CD14-positive monocyte (primary cell): ENCODE measurements at regions not wholly inside any gene's neighbourhood (a gene's known extent, or its start where the extent isn't known, plus 50 kb on each side); places are given as distances from the start of the nearest gene placed in this dataset.

Source experiments
- DNase-seq, 3 donors: peaks; one replicate each; pipeline ENCODE4 v3.0.0-alpha.2; 2011 to 2022
- H2AFZ ChIP-seq: 2 replicates; pipeline ENCODE4 v1.6.0; 2012; ENCODE audit warnings: mild to moderate bottlenecking, low read depth, low read length, inconsistent platforms; ENCODE audit not compliant: insufficient read depth, poor library complexity, severe bottlenecking
- H3K27ac ChIP-seq, 2 donors: 1 replicate in 1 of 2; 2 replicates in 1 of 2; pipeline ENCODE4 v1.5.1; 2012 to 2013; ENCODE audit warnings: low read length in 2 of 2, control low read depth in 1 of 2, inconsistent platforms in 1 of 2, low read depth in 1 of 2, mild to moderate bottlenecking in 1 of 2
- H3K27me3 ChIP-seq, 2 donors: one replicate each; pipeline versions ENCODE4 v1.6.0 to v1.6.1; 2011 to 2013; ENCODE audit warnings: low read length in 2 of 2; ENCODE audit not compliant: control insufficient read depth in 2 of 2, insufficient read depth in 2 of 2
- H3K36me3 ChIP-seq, 2 donors: replicated peaks in 1 of 2; 1 replicate in 1 of 2; 2 replicates in 1 of 2; pipeline versions ENCODE4 v1.5.1 to v1.6.1; 2012 to 2013; ENCODE audit warnings: low read length in 2 of 2, control low read depth in 1 of 2, inconsistent platforms in 1 of 2, mild to moderate bottlenecking in 1 of 2; ENCODE audit not compliant: insufficient read depth in 2 of 2, control insufficient read depth in 1 of 2
- H3K4me1 ChIP-seq, 2 donors: 1 replicate in 1 of 2; 2 replicates in 1 of 2; pipeline versions ENCODE4 v1.5.1 to v1.6.1; 2012 to 2013; ENCODE audit warnings: low read length in 2 of 2, control low read depth in 1 of 2, inconsistent platforms in 1 of 2, mild to moderate bottlenecking in 1 of 2, moderate library complexity in 1 of 2; ENCODE audit not compliant: insufficient read depth in 2 of 2, control insufficient read depth in 1 of 2
- H3K4me2 ChIP-seq: replicated peaks from 2 replicates; pipeline ENCODE3; 2012; ENCODE audit warnings: low read length, moderate library complexity, mild to moderate bottlenecking; ENCODE audit not compliant: poor library complexity, severe bottlenecking; ENCODE audit errors: extremely low read depth
- H3K4me3 ChIP-seq, 3 experiments: fragments of 200-600 bp in 1 of 3; sonication (generic) in 1 of 3; replicated peaks in 1 of 3; 1 replicate in 2 of 3; 2 replicates in 1 of 3; pipeline ENCODE4 v1.5.1; 2011 to 2013; ENCODE audit warnings: low read length in 3 of 3, mild to moderate bottlenecking in 3 of 3, control low read depth in 2 of 3, low read depth in 2 of 3, inconsistent platforms in 1 of 3, moderate library complexity in 1 of 3
- H3K79me2 ChIP-seq: 2 replicates; pipeline ENCODE4 v1.6.0; 2012; ENCODE audit warnings: mild to moderate bottlenecking, control low read depth, inconsistent platforms, low read length, moderate library complexity; ENCODE audit not compliant: insufficient read depth
- H3K9ac ChIP-seq: 2 replicates; pipeline ENCODE4 v1.6.0; 2017; ENCODE audit warnings: low read length, mild to moderate bottlenecking; ENCODE audit not compliant: insufficient read depth, poor library complexity, severe bottlenecking
- H3K9me3 ChIP-seq, 2 donors: replicated peaks in 1 of 2; 1 replicate in 1 of 2; 2 replicates in 1 of 2; pipeline versions ENCODE4 v1.5.1 to v1.6.1; 2012 to 2013; ENCODE audit warnings: low read length in 2 of 2, control low read depth in 1 of 2; ENCODE audit not compliant: control insufficient read depth in 1 of 2, insufficient read depth in 1 of 2
- H4K20me1 ChIP-seq: 2 replicates; pipeline ENCODE4 v1.6.0; 2012; ENCODE audit warnings: mild to moderate bottlenecking, low read length, control low read depth, moderate library complexity; ENCODE audit not compliant: insufficient read depth
- H3K27ac Mint-ChIP-seq, 7 donors: one replicate each; pipeline ENCODE4 v1.8.0; 2020; ENCODE audit warnings: mild to moderate bottlenecking in 7 of 7, mixed read lengths in 7 of 7, moderate library complexity in 6 of 7, inconsistent platforms in 2 of 7
- H3K27me3 Mint-ChIP-seq, 3 donors: one replicate each; pipeline ENCODE4 v1.8.0; 2021 to 2022; ENCODE audit warnings: low read depth in 3 of 3, mild to moderate bottlenecking in 3 of 3, mixed read lengths in 3 of 3, moderate library complexity in 3 of 3, inconsistent platforms in 1 of 3
- H3K36me3 Mint-ChIP-seq, 2 donors: one replicate each; pipeline ENCODE4 v1.8.0; 2020; ENCODE audit warnings: mixed read lengths in 2 of 2, inconsistent platforms in 1 of 2, mild to moderate bottlenecking in 1 of 2
- H3K4me1 Mint-ChIP-seq: one replicate; pipeline ENCODE4 v1.8.0; 2020; ENCODE audit warnings: mild to moderate bottlenecking, mixed read lengths
- H3K4me3 Mint-ChIP-seq, 2 donors: one replicate each; pipeline ENCODE4 v1.8.0; 2020; ENCODE audit warnings: mild to moderate bottlenecking in 2 of 2, mixed read lengths in 2 of 2, moderate library complexity in 1 of 2
- H3K9me3 Mint-ChIP-seq, 7 donors: one replicate each; pipeline ENCODE4 v1.8.0; 2020 to 2022; ENCODE audit warnings: mixed read lengths in 7 of 7, mild to moderate bottlenecking in 6 of 7, moderate library complexity in 6 of 7, inconsistent platforms in 2 of 7
- WGBS: methylation state at CpG from one replicate; pipeline ENCODE4 v1.1.5; 2013; ENCODE audit warnings: missing lambda C conversion rate; ENCODE audit not compliant: insufficient coverage; 5-methylcytosine and 5-hydroxymethylcytosine counted together
- intact Hi-C, 2 donors: fragments of 100-400 bp; cut with micrococcal nuclease; formaldehyde crosslinking; loops; one replicate each; pipeline versions ENCODE4 v1.15.0 to v1.15.1; 2023
- TF ChIP-seq, protein P1 (sequence below): fragments of 200-600 bp; IDR thresholded peaks from one replicate; pipeline ENCODE4 v1.8.0; 2022; ENCODE audit warnings: antibody characterized with exemption, mild to moderate bottlenecking

DNA sequence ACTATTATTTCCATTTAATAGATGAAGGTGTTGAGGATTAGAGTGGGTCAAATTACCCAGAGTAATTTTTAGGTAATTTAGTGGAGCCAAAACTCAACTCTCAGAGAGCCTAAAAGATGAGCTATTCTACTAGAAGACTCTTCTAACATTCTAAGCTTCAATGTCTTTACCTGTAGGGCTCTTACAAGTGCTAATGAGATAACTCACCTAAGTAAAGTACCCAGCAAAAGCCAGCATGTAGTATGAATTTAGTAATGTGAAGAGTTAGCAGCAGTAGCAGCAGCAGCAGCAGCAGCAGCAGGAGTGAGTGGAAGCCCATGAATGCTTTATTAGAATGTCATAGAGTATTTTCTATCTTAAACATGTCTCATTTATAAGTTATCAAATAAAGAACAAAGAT lies 1239.2 kb downstream of the FAM181B start:
- Histone ChIP-seq H3K27me3 (no peaks in the 10 kb centered on the region), H4K20me1 (no peaks in the 10 kb centered on the region), H3K79me2 (no peaks in the 10 kb centered on the region), H2AFZ (no peak overlapping the region), H3K9me3 (no peaks in the 10 kb centered on the region), H3K9ac (no peak overlapping the region), H3K36me3 (no peaks in the 10 kb centered on the region), H3K4me1 (no peaks in the 10 kb centered on the region), H3K4me2 (no peak overlapping the region), H3K4me3 (no peak overlapping the region), H3K27ac (no peak overlapping the region)
- no peaks in the 10 kb centered on the region for H3K9me3 Mint-ChIP-seq
- H3K4me3 Mint-ChIP-seq = no peak overlapping the region
- no peak overlapping the region for H3K27ac Mint-ChIP-seq
- intact Hi-C loops = no loop called here
- H3K27me3 Mint-ChIP-seq = peaks cover 0 to 2% (median 0%) of the 10 kb centered on the region in 3 donors
- TF ChIP-seq, protein P1, sequence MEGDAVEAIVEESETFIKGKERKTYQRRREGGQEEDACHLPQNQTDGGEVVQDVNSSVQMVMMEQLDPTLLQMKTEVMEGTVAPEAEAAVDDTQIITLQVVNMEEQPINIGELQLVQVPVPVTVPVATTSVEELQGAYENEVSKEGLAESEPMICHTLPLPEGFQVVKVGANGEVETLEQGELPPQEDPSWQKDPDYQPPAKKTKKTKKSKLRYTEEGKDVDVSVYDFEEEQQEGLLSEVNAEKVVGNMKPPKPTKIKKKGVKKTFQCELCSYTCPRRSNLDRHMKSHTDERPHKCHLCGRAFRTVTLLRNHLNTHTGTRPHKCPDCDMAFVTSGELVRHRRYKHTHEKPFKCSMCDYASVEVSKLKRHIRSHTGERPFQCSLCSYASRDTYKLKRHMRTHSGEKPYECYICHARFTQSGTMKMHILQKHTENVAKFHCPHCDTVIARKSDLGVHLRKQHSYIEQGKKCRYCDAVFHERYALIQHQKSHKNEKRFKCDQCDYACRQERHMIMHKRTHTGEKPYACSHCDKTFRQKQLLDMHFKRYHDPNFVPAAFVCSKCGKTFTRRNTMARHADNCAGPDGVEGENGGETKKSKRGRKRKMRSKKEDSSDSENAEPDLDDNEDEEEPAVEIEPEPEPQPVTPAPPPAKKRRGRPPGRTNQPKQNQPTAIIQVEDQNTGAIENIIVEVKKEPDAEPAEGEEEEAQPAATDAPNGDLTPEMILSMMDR = no peak
- no peaks in the 10 kb centered on the region for H3K36me3 Mint-ChIP-seq
- H3K4me1 Mint-ChIP-seq = no peaks in the 10 kb centered on the region
- no peak for DNase-seq

DNA sequence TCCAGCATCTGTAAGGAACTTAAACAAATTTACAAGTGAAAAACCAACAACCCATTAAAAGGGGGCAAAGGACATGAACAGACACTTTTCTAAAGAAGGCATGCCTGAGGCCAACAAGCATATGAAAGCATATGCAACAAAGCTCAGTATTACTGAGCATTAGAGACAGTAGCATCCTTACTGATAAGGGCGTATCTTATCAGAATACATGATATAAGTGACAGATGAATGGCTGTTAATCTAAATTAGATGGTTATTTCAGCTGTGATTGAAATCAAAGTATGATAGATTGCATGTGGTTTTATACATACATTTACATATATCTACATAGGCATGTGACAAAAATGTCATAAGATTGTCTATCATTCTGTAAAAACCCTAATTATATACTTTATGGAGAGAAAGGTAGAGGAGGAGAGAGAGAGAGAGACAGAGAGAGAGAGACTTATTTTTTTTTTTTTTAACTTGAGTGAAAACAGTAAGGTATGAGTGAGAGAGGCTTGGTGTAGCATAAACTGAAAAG lies 1240.7 kb downstream of the FAM181B start:
- no peak overlapping the region for H3K27ac ChIP-seq
- no peaks in the 10 kb centered on the region for H3K36me3 ChIP-seq
- no peak overlapping the region for H3K9ac ChIP-seq
- intact Hi-C loops = no loop called here
- Mint-ChIP-seq H3K4me3 (no peak overlapping the region), H3K4me1 (no peaks in the 10 kb centered on the region), H3K9me3 (no peaks in the 10 kb centered on the region), H3K27me3 (no peaks in the 10 kb centered on the region), H3K36me3 (no peaks in the 10 kb centered on the region), H3K27ac (no peak overlapping the region)
- H3K79me2 ChIP-seq = no peaks in the 10 kb centered on the region
- no peaks in the 10 kb centered on the region for H3K9me3 ChIP-seq
- H3K4me3 ChIP-seq = no peak overlapping the region
- TF ChIP-seq, protein P1 = no peak
- H3K4me1 ChIP-seq = no peaks in the 10 kb centered on the region
- H4K20me1 ChIP-seq = no peaks in the 10 kb centered on the region
- DNase-seq = no peak
- no peaks in the 10 kb centered on the region for H3K27me3 ChIP-seq
- WGBS = no CpG with 5 or more reads among the region's 1 CpG
- H3K4me2 ChIP-seq = no peak overlapping the region
- no peak overlapping the region for H2AFZ ChIP-seq
